ENCODE measurements at regions not wholly inside any gene's neighbourhood (a gene's known extent, or its start where the extent isn't known, plus 50 kb on each side); places are given as distances from the start of the nearest gene placed in this dataset.

GRCh38 chr4:14247767-14248166 is 620.2 kb upstream of the BOD1L1 start:
- TF ChIP-seq EP300 (IDR thresholded peaks at IDR 0.05) (no peak), CTCF (IDR thresholded peaks at IDR 0.05) (no peak), POLR2AphosphoS5 (IDR thresholded peaks at IDR 0.05) (no peak)

All from esophagus muscularis mucosa (tissue), 4 donors.